ENCODE measurements at regions not wholly inside any gene's neighbourhood (a gene's known extent, or its start where the extent isn't known, plus 50 kb on each side); places are given as distances from the start of the nearest gene placed in this dataset.

DNA sequence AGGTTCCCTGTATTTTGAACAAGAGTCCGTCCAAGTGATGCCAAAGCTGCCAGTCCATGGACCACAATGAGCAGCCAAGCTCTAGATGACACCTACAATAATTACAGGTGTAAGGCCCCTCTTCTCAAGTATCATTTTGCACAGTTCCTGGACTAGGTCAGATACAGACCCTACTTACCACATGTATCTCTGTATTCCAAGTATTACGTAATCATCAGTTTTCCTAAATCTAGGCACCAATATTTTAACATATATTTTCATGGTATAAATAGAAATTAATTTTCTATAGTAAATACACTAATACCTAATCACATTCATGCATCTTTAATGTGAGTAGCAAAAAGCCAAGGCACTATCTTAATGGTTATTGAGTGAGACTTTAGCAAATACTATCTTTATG is 157.0 kb upstream of the PRSS1 start:
- TF ChIP-seq, protein P1, sequence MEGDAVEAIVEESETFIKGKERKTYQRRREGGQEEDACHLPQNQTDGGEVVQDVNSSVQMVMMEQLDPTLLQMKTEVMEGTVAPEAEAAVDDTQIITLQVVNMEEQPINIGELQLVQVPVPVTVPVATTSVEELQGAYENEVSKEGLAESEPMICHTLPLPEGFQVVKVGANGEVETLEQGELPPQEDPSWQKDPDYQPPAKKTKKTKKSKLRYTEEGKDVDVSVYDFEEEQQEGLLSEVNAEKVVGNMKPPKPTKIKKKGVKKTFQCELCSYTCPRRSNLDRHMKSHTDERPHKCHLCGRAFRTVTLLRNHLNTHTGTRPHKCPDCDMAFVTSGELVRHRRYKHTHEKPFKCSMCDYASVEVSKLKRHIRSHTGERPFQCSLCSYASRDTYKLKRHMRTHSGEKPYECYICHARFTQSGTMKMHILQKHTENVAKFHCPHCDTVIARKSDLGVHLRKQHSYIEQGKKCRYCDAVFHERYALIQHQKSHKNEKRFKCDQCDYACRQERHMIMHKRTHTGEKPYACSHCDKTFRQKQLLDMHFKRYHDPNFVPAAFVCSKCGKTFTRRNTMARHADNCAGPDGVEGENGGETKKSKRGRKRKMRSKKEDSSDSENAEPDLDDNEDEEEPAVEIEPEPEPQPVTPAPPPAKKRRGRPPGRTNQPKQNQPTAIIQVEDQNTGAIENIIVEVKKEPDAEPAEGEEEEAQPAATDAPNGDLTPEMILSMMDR (IDR thresholded peaks at IDR 0.05) = no peak
- TF ChIP-seq EP300 (IDR thresholded peaks at IDR 0.05) (no peak), POLR2A (IDR thresholded peaks at IDR 0.05) (no peak)
